ENCODE measurements at regions not wholly inside any gene's neighbourhood (a gene's known extent, or its start where the extent isn't known, plus 50 kb on each side); places are given as distances from the start of the nearest gene placed in this dataset.

DNA sequence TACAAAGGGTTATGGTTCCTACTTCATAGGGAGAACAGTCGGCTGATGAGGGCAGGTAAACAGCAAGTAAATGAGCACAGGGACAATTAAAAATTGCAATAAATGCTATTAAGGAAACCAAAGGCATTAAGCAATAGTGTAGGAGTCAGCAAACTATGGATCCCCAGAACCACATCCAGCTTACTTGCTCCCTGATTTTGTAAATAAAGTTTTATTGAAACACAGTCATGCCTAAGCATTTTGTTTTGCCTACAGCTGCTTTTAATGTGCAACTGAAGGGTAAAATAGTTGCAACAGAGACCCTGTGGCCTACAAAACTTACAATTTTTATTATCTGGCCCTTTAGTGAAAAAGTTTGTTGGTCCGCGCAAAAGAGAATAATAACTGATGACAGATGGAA lies 351.2 kb upstream of the NR2F2 start:
- TF ChIP-seq CTCF (IDR thresholded peaks at IDR 0.05) (no peak), POLR2A (IDR thresholded peaks at IDR 0.05) (no peak)
